Kidney glomerular epithelial cell (primary cell): ENCODE measurements at regions not wholly inside any gene's neighbourhood (a gene's known extent, or its start where the extent isn't known, plus 50 kb on each side); places are given as distances from the start of the nearest gene placed in this dataset.
A peak's percentile ranks its signal among the peaks of the same experiment; 100 is the strongest.

ENCODE experiments used
- DNase-seq: peaks from one replicate; lab custom pipeline; 2025; lab: John Stamatoyannopoulos, UW

- DNase-seq: no peak
Measured at GRCh38 chr4:129899849-129900248, 803.9 kb downstream of the C4orf33 start.

GRCh38 chr4:129900430-129900953 is 804.5 kb downstream of the C4orf33 start:
- no peak for DNase-seq

GRCh38 chr4:129901205-129901604 is 805.3 kb downstream of the C4orf33 start:
- DNase-seq: no peak

DNA sequence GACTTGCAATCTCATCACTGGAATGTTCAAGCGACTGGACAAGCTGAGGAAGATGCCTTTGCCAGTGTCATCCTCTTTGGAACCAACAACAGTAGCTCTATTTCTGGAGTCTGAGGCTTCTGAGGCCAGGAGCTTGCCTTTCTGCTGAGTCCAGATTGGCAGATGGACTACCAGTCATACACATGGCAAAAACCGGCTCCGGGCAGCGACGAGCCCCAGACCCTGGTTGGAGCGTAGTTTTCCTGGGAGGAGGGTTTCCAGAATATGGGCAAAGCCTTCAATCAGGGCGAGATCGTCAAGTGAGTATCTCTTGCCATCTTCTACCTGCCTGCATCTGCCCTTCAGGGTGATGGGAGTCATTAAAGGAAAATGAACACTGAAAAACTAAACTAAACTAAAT is 807.9 kb downstream of the C4orf33 start:
- DNase-seq: no peak

- DNase-seq: no peak
Measured at GRCh38 chr4:129905256-129905655, 809.3 kb downstream of the C4orf33 start.

- no peak for DNase-seq
Measured at GRCh38 chr4:129908117-129908516, 812.2 kb downstream of the C4orf33 start.

- no peak for DNase-seq
Measured at GRCh38 chr4:129916991-129917390, 821.0 kb downstream of the C4orf33 start.

- DNase-seq: no peak
Measured at GRCh38 chr4:129917651-129918050, 821.7 kb downstream of the C4orf33 start.

DNA sequence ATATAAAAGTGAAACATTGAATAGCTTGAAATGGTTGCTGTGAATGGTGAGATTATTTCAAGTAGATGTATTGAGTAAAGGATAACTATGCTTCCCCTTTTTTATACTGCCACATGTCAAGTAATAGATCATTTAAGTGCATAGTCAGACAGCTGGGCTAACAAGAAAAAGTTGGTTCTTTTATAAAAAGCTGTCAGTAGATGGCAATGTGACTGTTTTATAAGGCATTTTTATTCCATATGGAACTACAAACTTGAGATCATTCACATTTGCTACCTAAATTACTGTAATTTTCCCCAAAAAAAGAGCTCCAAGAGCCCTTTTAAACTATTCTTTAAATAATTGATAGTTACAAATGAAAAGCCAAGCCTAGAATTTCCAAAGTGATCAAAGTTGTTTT is 831.0 kb downstream of the C4orf33 start:
- peak; percentile 25 for DNase-seq

DNA sequence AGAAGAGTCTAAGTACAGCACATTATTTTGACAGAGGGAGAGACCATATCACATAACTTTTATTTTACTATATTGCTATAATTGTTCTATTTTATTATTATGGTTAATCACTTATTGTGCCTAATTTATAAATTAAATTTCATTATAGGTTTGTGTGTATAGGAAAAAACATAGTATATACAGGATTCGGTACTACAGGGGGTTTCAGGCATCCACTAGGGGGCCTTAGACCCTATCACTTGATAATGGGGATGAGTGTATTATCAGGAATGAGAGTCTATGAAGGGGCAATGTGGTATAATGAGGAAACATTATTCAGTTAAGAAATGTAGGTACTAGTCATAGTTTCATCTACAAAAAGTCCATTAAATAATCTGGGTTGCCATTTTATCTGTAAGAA is 833.1 kb downstream of the C4orf33 start:
- peak; percentile 6 for DNase-seq

DNA sequence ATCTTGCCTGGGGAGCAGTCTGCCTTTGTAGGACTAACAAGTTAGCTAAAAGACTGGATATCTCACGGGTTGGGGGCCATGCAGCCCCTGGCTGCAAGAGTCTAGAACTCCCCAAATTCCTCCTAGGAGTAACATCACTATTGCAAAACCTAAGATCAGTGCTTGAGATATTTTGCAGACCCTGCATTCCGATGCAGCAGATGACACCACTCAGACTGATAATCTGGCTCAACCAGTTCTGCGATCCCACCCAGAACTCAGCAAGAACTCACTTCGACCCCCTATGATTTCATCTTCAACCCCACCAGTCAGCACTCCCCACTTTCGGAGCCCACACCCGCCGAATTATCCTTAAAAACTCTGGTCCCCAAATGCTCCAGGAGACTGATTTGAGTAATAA is 834.0 kb downstream of the C4orf33 start:
- DNase-seq: no peak

GRCh38 chr4:129950217-129950616 is 854.3 kb downstream of the C4orf33 start:
- no peak for DNase-seq

DNA sequence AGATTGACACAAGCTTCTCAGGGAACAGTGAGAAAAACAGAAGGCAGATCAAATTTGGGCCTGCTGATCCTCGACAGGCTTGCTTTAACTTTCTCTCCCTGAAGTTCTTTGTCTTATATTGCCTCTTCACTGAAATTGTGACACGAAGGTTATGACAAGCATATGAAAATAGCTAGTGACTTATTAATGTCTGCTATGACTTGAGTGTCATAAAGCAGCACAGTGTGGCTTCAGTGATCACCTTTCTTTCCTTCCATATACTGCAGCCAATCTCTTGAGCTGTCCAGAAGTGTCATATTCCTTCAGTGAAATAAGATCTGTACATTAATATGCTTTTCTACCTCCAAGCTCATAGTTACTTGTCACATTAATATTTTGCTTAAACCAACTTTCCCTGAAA is 870.2 kb downstream of the C4orf33 start:
- no peak for DNase-seq

- no peak for DNase-seq
Measured at GRCh38 chr4:129968366-129968765, 872.4 kb downstream of the C4orf33 start.

- DNase-seq: no peak
Measured at GRCh38 chr4:129968778-129969177, 872.8 kb downstream of the C4orf33 start.

DNA sequence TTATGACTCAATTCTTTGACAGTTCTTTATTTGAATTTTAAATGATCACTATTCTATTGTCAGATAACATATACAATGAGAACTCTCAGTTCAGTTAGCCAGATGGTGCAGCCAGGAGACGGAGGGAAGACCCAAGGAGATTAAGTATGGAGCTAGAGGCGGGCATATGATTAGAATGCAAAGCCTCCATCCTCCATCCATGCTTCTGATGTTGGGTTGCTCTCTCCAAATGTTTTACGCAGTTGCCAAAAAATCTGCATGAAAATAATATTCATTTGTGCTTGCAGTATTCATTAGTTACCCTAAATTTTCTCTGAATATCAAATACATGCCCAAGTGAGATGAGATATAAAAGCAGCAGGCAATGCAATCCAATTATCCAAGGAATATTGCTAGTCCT is 874.8 kb downstream of the C4orf33 start:
- DNase-seq: no peak

DNA sequence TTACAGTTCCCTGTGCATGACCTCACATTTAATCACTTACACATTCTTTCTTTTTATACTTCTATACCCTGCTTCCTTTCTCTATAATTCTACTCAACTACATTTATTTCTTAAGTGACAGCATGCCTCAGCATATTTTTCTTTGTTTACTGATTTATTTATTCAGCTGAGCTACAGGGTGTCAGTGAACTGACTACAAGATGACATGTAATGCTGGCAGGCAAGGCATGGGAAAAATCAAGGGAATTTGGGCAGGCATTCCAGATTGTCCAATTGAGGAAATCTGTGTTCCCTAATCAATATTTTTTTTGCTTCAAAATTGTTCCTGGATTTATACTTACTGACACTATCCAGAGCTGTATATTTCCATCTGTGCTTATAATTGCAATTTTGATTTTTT is 875.5 kb downstream of the C4orf33 start:
- no peak for DNase-seq

DNA sequence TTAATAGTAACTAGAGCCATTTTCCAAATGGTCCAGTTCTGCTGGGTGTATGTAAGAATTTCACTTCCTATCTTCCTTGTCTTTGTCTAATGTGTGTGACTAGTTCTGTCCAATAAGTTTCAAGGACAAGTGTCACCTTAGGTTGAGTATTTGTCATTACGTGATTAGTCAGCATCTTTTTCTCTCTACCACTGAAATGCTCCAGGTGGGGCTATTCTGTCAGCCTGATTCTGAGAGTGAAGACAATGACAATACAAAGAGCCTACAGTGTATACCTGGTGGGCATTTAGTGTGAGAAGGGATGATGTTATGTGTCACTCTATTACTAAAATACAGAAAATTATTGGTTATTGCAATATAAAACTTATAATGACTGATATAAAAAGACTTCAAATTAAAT is 876.3 kb downstream of the C4orf33 start:
- DNase-seq: no peak

DNA sequence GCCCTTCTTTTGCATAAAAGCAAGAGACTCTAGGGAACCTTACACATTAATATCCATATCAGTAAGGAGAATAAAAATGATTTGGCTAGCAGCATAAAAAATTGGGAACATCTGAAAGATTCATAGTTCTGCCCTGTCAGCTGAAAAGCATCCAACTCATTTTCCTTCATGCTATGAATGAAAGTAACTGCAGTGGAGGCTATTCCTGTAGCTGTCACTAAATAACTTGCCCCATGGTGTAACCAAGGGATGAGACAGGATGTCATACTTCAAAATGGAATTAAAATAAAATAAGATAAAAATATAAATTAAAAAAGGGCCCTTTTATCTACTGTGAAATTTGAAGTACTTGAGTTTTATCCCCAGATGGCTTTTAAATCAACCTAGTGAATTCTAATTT is 878.8 kb downstream of the C4orf33 start:
- DNase-seq: no peak

- DNase-seq: no peak
Measured at GRCh38 chr4:129978315-129978714, 882.4 kb downstream of the C4orf33 start.

DNA sequence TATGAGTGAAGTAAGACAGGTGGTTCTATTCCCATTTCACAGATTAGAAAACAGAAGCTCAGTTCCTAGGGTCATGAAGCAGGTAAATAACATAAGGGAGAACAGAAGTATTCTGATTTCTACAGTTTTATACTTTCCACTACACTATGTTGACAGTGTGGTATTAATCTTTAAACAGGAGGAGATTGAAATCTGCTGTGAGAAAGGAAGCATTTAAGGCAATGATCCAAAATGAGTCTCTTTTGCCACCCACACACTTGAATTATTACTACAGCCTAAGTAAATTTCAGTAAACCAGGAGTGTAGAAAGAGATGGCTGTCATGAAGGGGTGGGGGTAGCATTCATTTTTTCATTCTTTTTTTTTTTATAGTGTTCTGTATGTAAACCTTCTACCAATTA is 893.0 kb downstream of the C4orf33 start:
- no peak for DNase-seq

- peak; percentile 53 for DNase-seq
Measured at GRCh38 chr4:129994715-129995114, 898.8 kb downstream of the C4orf33 start.

- DNase-seq: no peak
Measured at GRCh38 chr4:129998436-129999150, 902.6 kb downstream of the C4orf33 start.

DNA sequence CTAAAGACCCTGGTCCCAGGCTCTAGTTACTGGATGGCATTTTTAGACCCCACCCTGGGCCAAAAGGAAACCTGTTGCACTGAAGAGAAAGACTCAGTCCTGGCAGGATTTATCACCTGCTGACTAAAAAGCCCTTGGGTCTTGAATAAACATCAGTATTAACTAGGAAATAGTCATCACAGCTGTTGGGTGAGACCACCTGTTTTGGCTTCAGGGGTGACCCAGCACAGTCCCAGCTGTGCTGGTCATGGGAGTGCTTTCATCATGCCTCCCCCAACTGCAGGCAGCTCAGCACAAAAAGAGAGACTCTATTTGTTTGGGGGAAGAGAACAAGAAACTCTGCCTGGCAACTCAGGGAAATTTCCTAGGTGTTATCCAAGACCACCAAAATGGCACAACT is 903.2 kb downstream of the C4orf33 start:
- DNase-seq: no peak
